Endodermal cell (in vitro differentiated cells): ENCODE measurements at regions not wholly inside any gene's neighbourhood (a gene's known extent, or its start where the extent isn't known, plus 50 kb on each side); places are given as distances from the start of the nearest gene placed in this dataset.
A peak's percentile ranks its signal among the peaks of the same experiment; 100 is the strongest.

Source experiments
- DNase-seq: peaks from one replicate; pipeline ENCODE4 v3.0.0-alpha.2; 2017
- H3K27ac ChIP-seq: 2 replicates; pipeline ENCODE4 v1.5.1; 2013; ENCODE audit warnings: mild to moderate bottlenecking, low read depth, low read length, moderate library complexity
- H3K27me3 ChIP-seq: 2 replicates; pipeline ENCODE4 v1.6.1; 2013; ENCODE audit warnings: mild to moderate bottlenecking, low read length, moderate library complexity; ENCODE audit not compliant: insufficient read depth, control insufficient read depth, poor library complexity, severe bottlenecking
- H3K36me3 ChIP-seq: 2 replicates; pipeline ENCODE4 v1.7.0; 2013; ENCODE audit warnings: mild to moderate bottlenecking, low read length, moderate library complexity; ENCODE audit not compliant: control insufficient read depth, insufficient read depth
- H3K4me1 ChIP-seq: one replicate; pipeline ENCODE4 v1.7.0; 2013; ENCODE audit warnings: low read length; ENCODE audit not compliant: control insufficient read depth, insufficient read depth
- H3K4me3 ChIP-seq: 2 replicates; pipeline ENCODE4 v1.5.1; 2013; ENCODE audit warnings: mild to moderate bottlenecking, low read length, moderate library complexity
- H3K9ac ChIP-seq: 2 replicates; pipeline ENCODE4 v1.6.1; 2013; ENCODE audit warnings: mild to moderate bottlenecking, low read length, moderate library complexity; ENCODE audit not compliant: poor library complexity, severe bottlenecking; ENCODE audit errors: extremely low read depth
- H3K9me3 ChIP-seq: 2 replicates; pipeline ENCODE4 v1.6.1; 2013; ENCODE audit warnings: mild to moderate bottlenecking, low read length, moderate library complexity; ENCODE audit not compliant: control insufficient read depth
- H3K27ac Mint-ChIP-seq: 2 replicates; pipeline ENCODE4 v1.8.0; 2020; ENCODE audit warnings: mixed read lengths
- H3K27me3 Mint-ChIP-seq: 2 replicates; pipeline ENCODE4 v1.8.0; 2021; ENCODE audit warnings: mild to moderate bottlenecking, mixed read lengths; ENCODE audit not compliant: insufficient read depth
- H3K36me3 Mint-ChIP-seq: 2 replicates; pipeline ENCODE4 v1.8.0; 2020; ENCODE audit warnings: low read depth, mixed read lengths
- H3K4me1 Mint-ChIP-seq: 2 replicates; pipeline ENCODE4 v1.8.0; 2020; ENCODE audit warnings: mixed read lengths
- H3K4me3 Mint-ChIP-seq: 2 replicates; pipeline ENCODE4 v1.8.0; 2020; ENCODE audit warnings: mild to moderate bottlenecking, moderate library complexity, mixed read lengths
- H3K9me3 Mint-ChIP-seq: 2 replicates; pipeline ENCODE4 v1.8.0; 2020; ENCODE audit warnings: mild to moderate bottlenecking, mixed read lengths
- WGBS, 2 experiments: methylation state at CpG; one replicate each; pipeline versions ENCODE4 v1.1.5 to v1.1.7; 2013; ENCODE audit warnings: missing lambda C conversion rate in 2 of 2, mixed read lengths in 1 of 2; ENCODE audit not compliant: insufficient coverage in 1 of 2, insufficient read length in 1 of 2; 5-methylcytosine and 5-hydroxymethylcytosine counted together
- TF ChIP-seq, protein P1 (sequence below): fragments of 200-600 bp; sonication (generic); conservative IDR thresholded peaks from 2 replicates; pipeline ENCODE4 v1.5.0; 2021; ENCODE audit warnings: antibody characterized with exemption, mild to moderate bottlenecking

DNA sequence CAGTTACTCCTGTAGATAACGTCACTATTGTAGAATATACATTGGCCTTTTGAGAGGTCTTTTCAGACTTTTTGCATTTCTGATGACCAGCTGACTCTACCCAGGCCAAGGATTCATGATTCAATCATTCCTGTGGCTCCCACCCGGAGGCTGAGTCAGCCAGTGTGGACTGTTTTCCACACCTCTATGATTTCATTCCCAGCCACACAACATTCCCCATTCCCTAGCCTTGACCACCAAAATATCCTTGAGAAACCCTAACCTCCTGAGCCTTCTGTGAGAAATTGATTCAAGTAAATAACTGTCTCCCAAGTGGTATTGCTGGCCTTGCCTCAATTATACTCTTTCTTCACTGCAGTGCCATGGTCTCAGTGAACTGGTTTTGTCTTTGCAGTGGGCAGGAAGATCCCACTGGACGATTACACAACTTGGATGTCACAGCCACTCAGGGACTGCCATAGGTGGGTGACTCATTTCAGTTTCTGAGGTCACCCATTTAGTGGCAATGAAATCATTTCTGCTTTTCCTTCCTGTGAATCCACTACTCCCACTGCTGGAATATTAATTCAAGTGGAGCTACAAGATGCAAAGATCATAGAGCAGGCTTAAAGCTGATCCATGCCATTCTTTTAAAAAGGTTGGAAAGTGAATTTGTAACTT, 518.6 kb upstream of the ZP4 start:
- no peaks in the 10 kb centered on the region for H3K4me1 ChIP-seq
- TF ChIP-seq, protein P1, sequence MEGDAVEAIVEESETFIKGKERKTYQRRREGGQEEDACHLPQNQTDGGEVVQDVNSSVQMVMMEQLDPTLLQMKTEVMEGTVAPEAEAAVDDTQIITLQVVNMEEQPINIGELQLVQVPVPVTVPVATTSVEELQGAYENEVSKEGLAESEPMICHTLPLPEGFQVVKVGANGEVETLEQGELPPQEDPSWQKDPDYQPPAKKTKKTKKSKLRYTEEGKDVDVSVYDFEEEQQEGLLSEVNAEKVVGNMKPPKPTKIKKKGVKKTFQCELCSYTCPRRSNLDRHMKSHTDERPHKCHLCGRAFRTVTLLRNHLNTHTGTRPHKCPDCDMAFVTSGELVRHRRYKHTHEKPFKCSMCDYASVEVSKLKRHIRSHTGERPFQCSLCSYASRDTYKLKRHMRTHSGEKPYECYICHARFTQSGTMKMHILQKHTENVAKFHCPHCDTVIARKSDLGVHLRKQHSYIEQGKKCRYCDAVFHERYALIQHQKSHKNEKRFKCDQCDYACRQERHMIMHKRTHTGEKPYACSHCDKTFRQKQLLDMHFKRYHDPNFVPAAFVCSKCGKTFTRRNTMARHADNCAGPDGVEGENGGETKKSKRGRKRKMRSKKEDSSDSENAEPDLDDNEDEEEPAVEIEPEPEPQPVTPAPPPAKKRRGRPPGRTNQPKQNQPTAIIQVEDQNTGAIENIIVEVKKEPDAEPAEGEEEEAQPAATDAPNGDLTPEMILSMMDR: no peak
- H3K36me3 Mint-ChIP-seq: no peaks in the 10 kb centered on the region
- WGBS, 2 experiments: 88 to 100% methylated on average over 3 of the region's 3 CpGs
- H3K27ac ChIP-seq: no peak overlapping the region
- no peaks in the 10 kb centered on the region for H3K36me3 ChIP-seq
- no peaks in the 10 kb centered on the region for H3K4me1 Mint-ChIP-seq
- H3K4me3 Mint-ChIP-seq: no peak overlapping the region
- DNase-seq: no peak
- H3K4me3 ChIP-seq: no peak overlapping the region
- no peaks in the 10 kb centered on the region for H3K9me3 ChIP-seq
- H3K9ac ChIP-seq: no peak overlapping the region
- H3K27me3 ChIP-seq: no peaks in the 10 kb centered on the region
- peak overlapping the region; percentile 26 for H3K27ac Mint-ChIP-seq
- H3K27me3 Mint-ChIP-seq: no peaks in the 10 kb centered on the region
- H3K9me3 Mint-ChIP-seq: peaks cover 2% of the 10 kb centered on the region

GRCh38 chr1:238408737-238409136, 518.0 kb upstream of the ZP4 start:
- H3K36me3 Mint-ChIP-seq: no peaks in the 10 kb centered on the region
- 90 to 100% methylated on average over 3 of the region's 3 CpGs for WGBS, 2 experiments

DNA sequence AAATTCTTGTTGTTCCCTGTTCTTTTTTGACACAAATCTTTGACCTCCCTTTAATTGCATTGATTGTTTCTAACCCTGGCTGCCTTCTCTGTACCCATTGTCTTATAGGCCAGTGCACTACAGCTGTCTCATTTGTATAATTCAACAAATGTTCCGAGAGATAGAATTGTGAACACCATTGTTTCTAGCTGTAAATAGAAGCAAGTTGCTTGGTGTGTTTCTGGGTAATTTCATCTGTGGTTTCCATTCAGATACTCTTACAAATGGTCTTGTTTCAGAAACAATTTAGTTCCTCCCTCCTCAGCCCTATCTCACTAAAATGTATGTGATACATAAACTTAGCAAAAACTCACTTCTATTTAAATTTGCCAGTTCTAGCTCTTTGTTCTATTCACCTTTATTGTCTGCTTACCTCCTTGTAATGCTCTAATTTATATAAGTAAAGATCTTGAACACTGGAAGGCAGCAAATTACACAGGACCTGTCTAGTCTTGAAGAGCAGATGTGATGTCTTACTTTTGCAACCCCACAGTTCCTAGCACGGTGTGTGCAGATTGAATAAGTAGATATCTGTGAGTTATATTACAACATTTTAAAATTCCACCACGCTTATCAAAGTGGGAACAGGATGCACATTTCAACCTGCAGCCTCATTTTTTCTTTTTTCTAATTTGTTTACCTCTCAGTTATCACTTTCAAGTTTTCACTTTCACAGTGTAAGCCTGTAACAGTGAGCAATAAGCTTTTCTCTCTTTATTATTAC, 515.6 kb upstream of the ZP4 start:
- H3K9me3 ChIP-seq: no peaks in the 10 kb centered on the region
- Mint-ChIP-seq H3K4me1 (no peaks in the 10 kb centered on the region), H3K36me3 (no peaks in the 10 kb centered on the region), H3K27ac (no peak overlapping the region), H3K27me3 (no peaks in the 10 kb centered on the region), H3K9me3 (no peaks in the 10 kb centered on the region), H3K4me3 (no peak overlapping the region)
- DNase-seq: no peak
- 87% methylated on average over 3 of the region's 3 CpGs; no CpG with 5 or more reads in 1 of the 2 experiments for WGBS, 2 experiments
- no peak overlapping the region for H3K4me3 ChIP-seq
- H3K27ac ChIP-seq: no peak overlapping the region
- no peak overlapping the region for H3K9ac ChIP-seq
- TF ChIP-seq, protein P1: no peak
- no peaks in the 10 kb centered on the region for H3K27me3 ChIP-seq
- no peaks in the 10 kb centered on the region for H3K4me1 ChIP-seq
- H3K36me3 ChIP-seq: no peaks in the 10 kb centered on the region

More at GRCh38 chr1:238408737-238409136, 518.0 kb upstream of the ZP4 start:
- no peak overlapping the region for H3K4me3 Mint-ChIP-seq
- Histone ChIP-seq H3K36me3 (no peaks in the 10 kb centered on the region), H3K27ac (no peak overlapping the region), H3K4me1 (no peaks in the 10 kb centered on the region), H3K9me3 (no peaks in the 10 kb centered on the region), H3K4me3 (no peak overlapping the region), H3K9ac (no peak overlapping the region), H3K27me3 (no peaks in the 10 kb centered on the region)
- no peaks in the 10 kb centered on the region for H3K9me3 Mint-ChIP-seq
- no peak for DNase-seq
- H3K27me3 Mint-ChIP-seq: no peaks in the 10 kb centered on the region
- TF ChIP-seq, protein P1: no peak
- H3K27ac Mint-ChIP-seq: no peak overlapping the region
- no peaks in the 10 kb centered on the region for H3K4me1 Mint-ChIP-seq
